ENCODE measurements at regions not wholly inside any gene's neighbourhood (a gene's known extent, or its start where the extent isn't known, plus 50 kb on each side); places are given as distances from the start of the nearest gene placed in this dataset.

GRCh38 chr6:144932621-144933020 lies 647.5 kb downstream of the UTRN start:
- no peak for TF ChIP-seq CTCF (IDR thresholded peaks at IDR 0.05)
- TF ChIP-seq POLR2A (IDR thresholded peaks at IDR 0.05), result no peak

All from Peyer's patch (tissue), 4 donors.